HEK293 (cell line): ENCODE measurements at regions not wholly inside any gene's neighbourhood (a gene's known extent, or its start where the extent isn't known, plus 50 kb on each side); places are given as distances from the start of the nearest gene placed in this dataset.
A peak's percentile ranks its signal among the peaks of the same experiment; 100 is the strongest.
"Not testable (repeated sequence)": the region's sequence is repeated elsewhere in the genome, so short reads cannot be mapped to it uniquely, and the experiment has no call there.

Experiments
- CTCF ChIA-PET: fragments of 350-600 bp; formaldehyde crosslinking; extraction: SDS; loops from one replicate; lab custom pipeline; 2021; ENCODE audit warnings: antibody characterized with exemption; lab: Yijun Ruan, JAX
- POLR2A ChIA-PET: fragments of 300-600 bp; formaldehyde crosslinking; extraction: SDS; loops from one replicate; lab custom pipeline; 2020; ENCODE audit warnings: antibody characterized with exemption, inconsistent platforms; lab: Yijun Ruan, JAX
- H3K27ac ChIP-seq: fragments of 200-500 bp; sonication (Bioruptor generic); 2 replicates; pipeline ENCODE4 v1.5.1; 2014; ENCODE audit warnings: low read depth, low read length, control low read depth, inconsistent platforms; ENCODE audit errors: extremely low read depth
- H3K36me3 ChIP-seq, 2 experiments: fragments of 200-500 bp in 1 of 2; sonication (Bioruptor generic) in 1 of 2; 1 replicate in 1 of 2; 2 replicates in 1 of 2; pipeline ENCODE4 v1.5.1; 2014 to 2017; ENCODE audit warnings: inconsistent platforms in 2 of 2, low read length in 2 of 2; ENCODE audit not compliant: control insufficient read depth in 2 of 2, insufficient read depth in 1 of 2
- H3K4me1 ChIP-seq: fragments of 200-500 bp; sonication (Bioruptor generic); 2 replicates; pipeline ENCODE4 v1.5.1; 2014; ENCODE audit warnings: mild to moderate bottlenecking, low read length, inconsistent platforms; ENCODE audit not compliant: control insufficient read depth, insufficient read depth
- H3K4me3 ChIP-seq: 2 replicates; pipeline ENCODE4 v1.5.1; 2011; ENCODE audit warnings: low read depth, mild to moderate bottlenecking, control low read depth, low read length, moderate library complexity
- H3K9me3 ChIP-seq: fragments of 200-500 bp; sonication (Bioruptor generic); 2 replicates; pipeline ENCODE4 v1.5.1; 2014; ENCODE audit warnings: low read depth, low read length, inconsistent platforms; ENCODE audit not compliant: control insufficient read depth, insufficient read depth
- CTCF ChIP-seq: fragments of 450-650 bp; formaldehyde crosslinking; IDR thresholded peaks from 2 replicates; pipeline ENCODE4 v1.5.1; 2016; ENCODE audit warnings: missing biosample characterization, missing genetic modification characterization
- HOXC10 ChIP-seq: sonication (generic); formaldehyde crosslinking; IDR thresholded peaks from 2 replicates; pipeline ENCODE4 v1.8.1; 2023; ENCODE audit warnings: mild to moderate bottlenecking, missing genetic modification reagents
- MZF1 ChIP-seq: fragments of 450-650 bp; formaldehyde crosslinking; IDR thresholded peaks from 2 replicates; pipeline ENCODE4 v1.5.1; 2017; ENCODE audit warnings: missing biosample characterization, missing genetic modification characterization, borderline replicate concordance
- PRDM10 ChIP-seq: fragments of 450-650 bp; formaldehyde crosslinking; IDR thresholded peaks from 2 replicates; pipeline ENCODE4 v1.5.1; 2016; ENCODE audit warnings: missing biosample characterization, missing genetic modification characterization
- TRIM28 ChIP-seq: IDR thresholded peaks from 2 replicates; pipeline ENCODE4 v1.6.1; 2011; ENCODE audit warnings: low read length, control low read depth, borderline replicate concordance
- YY1 ChIP-seq: fragments of 450-650 bp; formaldehyde crosslinking; IDR thresholded peaks from 2 replicates; pipeline ENCODE4 v1.5.1; 2018; ENCODE audit warnings: missing biosample characterization, missing genetic modification characterization
- ZBTB26 ChIP-seq: fragments of 450-650 bp; formaldehyde crosslinking; optimal IDR thresholded peaks from 2 replicates; pipeline ENCODE3; 2016; ENCODE audit warnings: missing biosample characterization, mild to moderate bottlenecking, missing genetic modification characterization
- ZBTB44 ChIP-seq: fragments of 450-650 bp; IDR thresholded peaks from 2 replicates; pipeline ENCODE4 v1.5.1; 2018; ENCODE audit warnings: missing biosample characterization, mild to moderate bottlenecking, missing genetic modification characterization
- ZEB2 ChIP-seq: fragments of 450-650 bp; formaldehyde crosslinking; IDR thresholded peaks from 2 replicates; pipeline ENCODE4 v1.5.1; 2016; ENCODE audit warnings: missing biosample characterization, missing genetic modification characterization
- ZNF2 ChIP-seq: fragments of 450-650 bp; formaldehyde crosslinking; IDR thresholded peaks from 2 replicates; pipeline ENCODE4 v1.5.1; 2016; ENCODE audit warnings: missing biosample characterization, missing genetic modification characterization
- ZNF544 ChIP-seq: fragments of 450-650 bp; formaldehyde crosslinking; IDR thresholded peaks from 2 replicates; pipeline ENCODE4 v1.5.0; 2017; ENCODE audit warnings: missing biosample characterization, missing genetic modification characterization
- ZNF707 ChIP-seq: fragments of 450-650 bp; formaldehyde crosslinking; IDR thresholded peaks from 2 replicates; pipeline ENCODE4 v1.5.1; 2016; ENCODE audit warnings: missing biosample characterization, missing genetic modification characterization
- ZNF747 ChIP-seq: fragments of 450-650 bp; formaldehyde crosslinking; IDR thresholded peaks from 2 replicates; pipeline ENCODE4 v1.5.1; 2016; ENCODE audit warnings: missing biosample characterization, missing genetic modification characterization
- ZNF792 ChIP-seq: fragments of 450-650 bp; formaldehyde crosslinking; IDR thresholded peaks from 2 replicates; pipeline ENCODE4 v1.5.1; 2016; ENCODE audit warnings: missing biosample characterization, missing genetic modification characterization
- ZSCAN4 ChIP-seq: fragments of 450-650 bp; formaldehyde crosslinking; IDR thresholded peaks from 2 replicates; pipeline ENCODE4 v1.5.1; 2017; ENCODE audit warnings: missing biosample characterization, missing genetic modification characterization
- TF ChIP-seq, protein P1 (sequence below): fragments of 450-650 bp; formaldehyde crosslinking; IDR thresholded peaks from 2 replicates; pipeline ENCODE4 v1.5.1; 2016; ENCODE audit warnings: missing biosample characterization, missing genetic modification characterization
- TF ChIP-seq, protein P2 (sequence below): fragments of 450-650 bp; formaldehyde crosslinking; IDR thresholded peaks from 2 replicates; pipeline ENCODE4 v1.5.1; 2017; ENCODE audit warnings: missing biosample characterization, missing genetic modification characterization

DNA sequence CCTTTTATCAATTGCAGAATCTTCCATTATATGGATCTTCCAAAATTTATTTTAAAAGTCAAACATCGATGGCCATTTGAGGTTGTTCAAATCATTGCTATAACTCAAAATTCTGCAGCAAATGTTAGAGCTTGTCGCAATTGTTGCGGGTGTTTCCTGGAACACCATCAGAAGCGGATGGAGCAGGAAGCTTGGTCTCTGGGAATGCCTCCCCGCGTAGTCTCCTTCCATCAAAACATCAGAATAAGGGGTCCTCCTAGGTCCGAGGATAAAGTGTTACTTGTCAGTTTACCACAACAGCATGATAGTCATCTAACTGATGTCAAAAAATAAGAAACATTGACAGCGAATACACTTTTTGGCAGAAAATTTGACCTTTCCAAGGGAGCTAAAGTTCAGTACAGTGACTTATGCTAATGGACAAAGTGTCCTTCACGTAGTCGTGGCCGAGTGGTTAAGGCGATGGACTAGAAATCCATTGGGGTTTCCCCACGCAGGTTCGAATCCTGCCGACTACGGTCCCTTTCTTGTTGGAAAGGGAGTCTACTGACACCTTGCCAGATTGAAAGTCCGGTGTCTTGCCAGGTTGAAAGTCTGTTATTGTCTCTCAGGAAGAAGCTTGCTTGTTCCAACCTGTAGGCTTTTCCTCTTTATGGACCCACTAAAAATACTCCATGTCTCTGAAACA is 59.0 kb upstream of the ZNF184 start:
- no peak overlapping the region for H3K4me3 ChIP-seq
- POLR2A ChIA-PET, result interaction anchor here (1.2 to 1.3 kb wide), 3 partner anchors 13 to 16 kb away, joined by 3 to 6 read pairs (median 3); no protein-coding TSS in a partner anchor
- CTCF ChIA-PET, result interaction anchor here (0.6 to 3.9 kb wide), 9 partner anchors 9 to 264 kb away, joined by 3 to 15 read pairs (median 3); no protein-coding TSS in a partner anchor
- H3K4me1 ChIP-seq, result no peaks in the 10 kb centered on the region
- 0 out of 2 replicates have a peak, but pooled peaks have one; percentile 34 for TF ChIP-seq TRIM28
- no peak for TF ChIP-seq PRDM10
- TF ChIP-seq, protein P1, sequence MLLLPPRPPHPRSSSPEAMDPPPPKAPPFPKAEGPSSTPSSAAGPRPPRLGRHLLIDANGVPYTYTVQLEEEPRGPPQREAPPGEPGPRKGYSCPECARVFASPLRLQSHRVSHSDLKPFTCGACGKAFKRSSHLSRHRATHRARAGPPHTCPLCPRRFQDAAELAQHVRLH (tag by site-specific recombination), result 0 out of 2 replicates have a peak, but pooled peaks have one; percentile 27
- H3K27ac ChIP-seq, result no peak overlapping the region
- no peaks in the 10 kb centered on the region for H3K9me3 ChIP-seq
- H3K36me3 ChIP-seq, result no peaks in the 10 kb centered on the region

DNA sequence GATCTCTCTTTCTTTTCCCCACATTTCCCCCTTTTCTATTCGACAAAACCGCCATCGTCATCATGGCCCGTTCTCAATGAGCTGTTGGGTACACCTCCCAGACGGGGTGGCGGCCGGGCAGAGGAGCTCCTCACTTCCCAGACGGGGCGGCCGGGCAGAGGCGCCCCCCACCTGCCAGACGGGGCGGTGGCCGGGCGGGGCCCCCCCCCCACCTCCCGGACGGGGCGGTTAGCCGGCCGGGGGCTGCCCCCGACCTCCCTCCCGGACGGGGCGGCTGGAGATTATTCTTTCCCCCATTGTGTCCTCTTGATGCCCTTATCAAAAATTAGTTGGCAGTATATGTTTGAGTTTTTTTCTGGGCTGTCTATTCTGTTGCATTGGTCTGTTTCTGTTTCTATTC is 56.9 kb upstream of the ZNF184 start:
- CTCF ChIA-PET, result interaction anchor here (0.6 to 3.9 kb wide), 4 partner anchors 10 to 234 kb away, joined by 3 to 15 read pairs (median 5); no protein-coding TSS in a partner anchor
- POLR2A ChIA-PET, H3K4me3 ChIP-seq, H3K27ac ChIP-seq, H3K4me1 ChIP-seq, H3K36me3 ChIP-seq, H3K9me3 ChIP-seq: not testable (repeated sequence)

DNA sequence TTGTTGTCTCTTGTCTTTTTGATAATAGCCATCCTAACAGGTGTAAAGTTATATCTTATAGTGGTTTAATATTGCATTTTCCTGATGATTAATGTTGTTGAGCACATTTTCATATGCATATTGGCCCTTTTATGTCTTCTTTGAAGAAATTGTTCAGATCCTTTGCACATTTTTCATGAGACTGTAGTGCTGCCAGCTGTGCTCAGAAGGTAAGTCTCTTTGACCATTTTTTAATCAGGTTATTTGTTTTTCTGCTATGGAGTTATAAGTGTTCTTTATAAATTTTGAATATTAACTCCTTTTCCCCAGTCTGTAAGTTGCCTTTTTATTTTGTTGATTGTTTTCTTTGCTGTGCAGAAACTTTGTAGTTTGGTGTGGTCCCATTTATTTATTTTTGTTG is 55.8 kb upstream of the ZNF184 start:
- H3K4me1 ChIP-seq, result no peaks in the 10 kb centered on the region
- H3K9me3 ChIP-seq, result no peaks in the 10 kb centered on the region
- H3K36me3 ChIP-seq, result no peaks in the 10 kb centered on the region
- H3K4me3 ChIP-seq, result no peak overlapping the region
- TF ChIP-seq ZNF792, result no peak
- no peak for TF ChIP-seq ZBTB44
- TF ChIP-seq YY1 (tag by site-specific recombination), result no peak
- no peak for TF ChIP-seq HOXC10
- TF ChIP-seq, protein P2, sequence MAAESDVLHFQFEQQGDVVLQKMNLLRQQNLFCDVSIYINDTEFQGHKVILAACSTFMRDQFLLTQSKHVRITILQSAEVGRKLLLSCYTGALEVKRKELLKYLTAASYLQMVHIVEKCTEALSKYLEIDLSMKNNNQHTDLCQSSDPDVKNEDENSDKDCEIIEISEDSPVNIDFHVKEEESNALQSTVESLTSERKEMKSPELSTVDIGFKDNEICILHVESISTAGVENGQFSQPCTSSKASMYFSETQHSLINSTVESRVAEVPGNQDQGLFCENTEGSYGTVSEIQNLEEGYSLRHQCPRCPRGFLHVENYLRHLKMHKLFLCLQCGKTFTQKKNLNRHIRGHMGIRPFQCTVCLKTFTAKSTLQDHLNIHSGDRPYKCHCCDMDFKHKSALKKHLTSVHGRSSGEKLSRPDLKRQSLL (tag by site-specific recombination), result no peak
- TF ChIP-seq ZNF707 (tag by site-specific recombination), result no peak
- no peak for TF ChIP-seq ZNF544 (tag by site-specific recombination)
- TF ChIP-seq ZNF2 (tag by site-specific recombination), result no peak
- no peak for TF ChIP-seq CTCF (tag by site-specific recombination)
- no peak for TF ChIP-seq ZBTB26
- TF ChIP-seq MZF1, result no peak
- TF ChIP-seq ZNF747 (tag by site-specific recombination), result no peak
- TF ChIP-seq ZSCAN4, result no peak
- no peak for TF ChIP-seq ZEB2 (tag by site-specific recombination)
- no peak overlapping the region for H3K27ac ChIP-seq
- ChIA-PET POLR2A (no interaction called here), CTCF (no interaction called here)
